Cardiac septum (tissue), 1 donor: ENCODE measurements at regions not wholly inside any gene's neighbourhood (a gene's known extent, or its start where the extent isn't known, plus 50 kb on each side); places are given as distances from the start of the nearest gene placed in this dataset.

Source experiments
- DNase-seq: peaks from one replicate; pipeline ENCODE4 v3.0.0-alpha.2; 2020; ENCODE audit warnings: low spot score
- intact Hi-C: fragments of 100-400 bp; cut with DNase I; formaldehyde crosslinking; loops from one replicate; pipeline ENCODE4 v1.14.0; 2022
- donor health status: DM: no; HTN: no; CAD: no.

- intact Hi-C loops, result no loop called here
- no peak for DNase-seq
These were observed 527.6 kb downstream of the SATB2 start for GRCh38 chr2:198930170-198930569.

GRCh38 chr2:198928026-198928425 is 529.7 kb downstream of the SATB2 start:
- intact Hi-C loops, result no loop called here
- no peak for DNase-seq

GRCh38 chr2:198917926-198918720 is 539.6 kb downstream of the SATB2 start:
- DNase-seq, result no peak
- intact Hi-C loops, result no loop called here

DNA sequence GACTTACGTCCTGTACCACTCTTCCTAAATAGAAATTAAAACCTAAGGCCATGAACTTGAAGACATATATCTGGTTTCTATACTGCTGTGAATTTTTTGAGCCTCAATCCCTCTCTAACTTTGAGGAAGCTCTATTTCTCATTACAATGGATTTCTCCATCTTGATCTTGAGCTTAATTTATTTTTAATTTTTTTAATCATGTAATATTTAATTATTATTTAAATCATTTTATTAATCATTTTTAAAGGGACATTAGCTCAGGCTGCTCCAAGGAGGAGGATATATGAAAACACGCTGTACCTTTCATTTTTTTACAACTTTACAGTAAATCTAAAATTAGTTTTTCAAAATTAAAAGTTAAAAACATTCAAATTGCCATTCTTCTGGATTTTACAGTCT is 540.5 kb downstream of the SATB2 start:
- no peak for DNase-seq
- intact Hi-C loops, result no loop called here

DNA sequence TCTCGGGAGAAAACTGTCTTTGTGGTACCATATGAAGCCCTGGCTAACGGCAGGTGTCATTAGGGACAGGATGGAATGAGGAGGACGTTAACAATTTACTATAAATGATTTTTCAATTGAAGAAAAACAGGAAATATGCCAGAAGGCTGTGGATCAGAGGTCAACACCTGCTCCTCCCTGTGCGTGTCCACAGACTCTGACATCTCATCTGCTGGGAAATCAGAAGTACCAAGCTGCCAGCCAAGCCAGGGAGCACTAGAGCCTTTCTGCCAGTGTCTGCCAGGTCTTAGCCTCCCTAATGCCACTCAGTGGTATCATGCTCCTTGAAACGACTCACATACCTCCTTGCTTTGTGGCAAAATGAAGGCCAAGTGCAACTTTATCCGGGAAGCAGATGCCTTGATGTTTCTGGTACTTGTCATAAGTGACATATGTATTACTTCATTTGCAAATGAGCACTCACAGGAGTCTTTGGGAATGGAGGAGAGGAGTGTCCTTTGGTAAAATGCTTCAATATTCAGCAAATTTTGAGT is 541.1 kb downstream of the SATB2 start:
- intact Hi-C loops, result no loop called here
- no peak for DNase-seq

DNA sequence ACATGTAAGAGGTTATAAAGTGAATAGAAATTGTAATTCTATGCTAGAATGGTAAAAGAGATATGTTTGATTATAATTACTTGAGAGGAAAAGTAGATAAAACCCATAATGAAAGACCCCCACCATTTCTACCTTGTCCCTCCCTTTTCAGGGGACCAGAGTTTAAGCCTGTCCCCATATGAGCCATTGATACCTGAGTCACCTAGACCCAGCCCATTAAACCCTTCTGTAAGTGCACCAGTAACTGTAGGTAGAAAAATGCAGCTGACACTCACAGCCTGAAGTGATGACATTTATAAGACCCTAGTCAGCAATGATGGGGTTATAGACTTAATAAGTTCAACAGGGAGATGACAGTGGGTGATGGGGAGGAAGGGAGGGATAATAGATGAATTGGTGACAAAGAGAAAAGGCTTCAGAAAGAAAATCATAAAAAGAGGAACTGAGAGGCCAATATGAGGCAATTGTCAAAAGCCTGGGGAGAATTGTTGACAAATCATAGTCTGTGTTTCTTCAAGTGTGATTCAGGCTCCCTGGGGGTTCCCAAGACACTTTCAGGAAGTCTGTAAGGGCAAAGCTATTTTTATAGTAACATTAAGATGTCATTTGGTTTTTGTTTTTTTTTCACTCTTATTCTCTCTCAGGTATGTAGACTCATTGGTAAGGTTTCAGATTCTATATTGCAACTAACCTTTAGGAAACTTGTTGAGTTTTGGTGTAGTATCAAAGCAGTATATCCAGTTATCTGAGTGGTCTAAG is 544.2 kb downstream of the SATB2 start:
- DNase-seq, result no peak
- intact Hi-C loops, result no loop called here

DNA sequence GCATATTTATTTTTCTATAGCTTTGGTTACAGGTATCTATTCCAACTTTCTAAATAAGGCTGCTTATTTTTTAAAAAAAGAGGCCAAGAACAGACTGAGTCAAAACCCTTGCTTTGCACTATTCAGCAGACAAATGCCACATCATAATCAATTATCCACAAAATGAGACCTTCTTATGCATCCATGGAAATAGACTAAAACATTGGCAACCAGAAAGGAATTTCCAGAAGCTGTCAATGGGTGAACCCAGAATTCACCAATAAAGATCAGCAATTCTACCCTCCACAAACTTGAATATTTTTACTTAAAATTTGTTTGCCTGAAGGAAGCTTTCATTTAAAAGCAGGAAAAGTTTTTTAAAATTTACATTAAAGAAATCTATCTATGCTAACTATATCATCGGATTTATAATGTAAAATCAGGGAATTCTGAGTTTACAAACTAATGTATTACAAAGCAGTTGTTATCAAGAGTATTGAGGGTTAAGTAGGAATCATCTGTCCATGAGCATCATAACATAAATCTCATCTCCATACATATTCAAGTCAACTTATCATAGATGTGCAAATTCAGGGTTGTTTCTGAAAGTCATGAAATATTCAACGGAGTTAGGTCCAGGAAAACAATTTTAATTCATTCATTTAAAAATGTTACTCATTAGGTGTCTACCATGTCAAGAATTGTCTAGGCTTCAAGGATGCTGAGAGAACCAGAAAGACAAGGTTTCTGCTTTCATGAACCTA is 548.0 kb downstream of the SATB2 start:
- intact Hi-C loops, result no loop called here
- no peak for DNase-seq

DNA sequence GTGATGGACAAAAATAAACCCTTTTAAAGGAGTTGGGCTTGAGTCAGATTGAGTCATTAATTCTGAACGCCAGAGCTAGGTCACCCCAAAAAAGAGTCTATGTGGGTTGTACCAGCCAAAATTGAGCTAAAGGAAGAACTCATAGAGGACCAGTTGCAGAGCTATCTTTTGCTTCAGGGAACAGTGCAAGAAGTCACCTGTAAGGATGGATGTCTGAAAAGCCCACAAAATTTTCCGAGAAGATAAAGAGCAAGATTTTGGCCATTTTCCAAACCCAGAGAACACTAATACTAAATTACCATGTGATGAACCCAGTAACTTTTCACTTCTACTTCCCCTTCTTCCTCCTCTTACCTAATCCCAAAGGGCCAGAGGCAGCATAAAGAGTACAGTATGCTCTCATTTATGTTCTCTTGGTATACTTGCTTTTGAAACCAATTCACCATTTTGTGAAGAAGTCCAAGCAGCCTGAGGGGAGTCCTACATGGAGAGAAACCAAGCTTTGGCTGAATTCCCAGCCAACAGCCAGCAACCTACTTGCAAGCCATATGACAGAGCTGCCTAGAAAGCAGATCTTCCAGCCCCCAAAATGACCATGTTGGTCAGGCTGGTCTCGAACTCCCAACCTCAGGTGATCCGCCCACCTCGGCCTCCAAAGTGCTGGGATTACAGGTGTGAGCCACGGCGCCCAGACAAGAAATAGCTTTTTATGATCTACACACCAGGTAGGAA is 551.7 kb downstream of the SATB2 start:
- intact Hi-C loops, result no loop called here

GRCh38 chr2:198901894-198902293 is 555.8 kb downstream of the SATB2 start:
- no peak for DNase-seq

More for the DNA sequence above, 551.7 kb downstream of the SATB2 start:
- no peak for DNase-seq

GRCh38 chr2:198900141-198900540 is 557.6 kb downstream of the SATB2 start:
- intact Hi-C loops, result no loop called here
- DNase-seq, result no peak

More at GRCh38 chr2:198901894-198902293, 555.8 kb downstream of the SATB2 start:
- intact Hi-C loops, result no loop called here

- no peak for DNase-seq
- intact Hi-C loops, result no loop called here
These were observed 567.2 kb downstream of the SATB2 start for GRCh38 chr2:198890490-198890889.

GRCh38 chr2:198883604-198884003 is 574.1 kb downstream of the SATB2 start:
- intact Hi-C loops, result no loop called here
- DNase-seq, result no peak

DNA sequence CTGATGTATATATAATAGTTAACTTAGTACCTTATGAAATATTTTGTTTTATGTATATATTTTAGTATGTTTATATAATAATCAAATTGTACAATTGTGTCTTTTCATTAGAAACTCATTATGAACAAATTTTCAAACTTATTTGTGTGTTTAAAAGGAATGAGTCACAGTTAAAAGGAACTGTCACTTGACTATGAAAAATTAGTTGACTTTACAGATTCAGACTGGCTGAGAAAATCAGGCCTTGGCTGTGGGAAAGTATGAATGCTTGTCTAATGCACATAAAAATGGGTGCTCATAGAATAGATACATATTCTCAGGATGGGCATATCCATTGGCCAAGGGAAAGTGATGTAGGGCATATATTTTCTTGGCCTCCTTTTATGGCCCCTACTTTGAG is 576.8 kb downstream of the SATB2 start:
- no peak for DNase-seq
- intact Hi-C loops, result no loop called here

- DNase-seq, result no peak
- intact Hi-C loops, result no loop called here
These were observed 577.3 kb downstream of the SATB2 start for GRCh38 chr2:198880421-198880820.

DNA sequence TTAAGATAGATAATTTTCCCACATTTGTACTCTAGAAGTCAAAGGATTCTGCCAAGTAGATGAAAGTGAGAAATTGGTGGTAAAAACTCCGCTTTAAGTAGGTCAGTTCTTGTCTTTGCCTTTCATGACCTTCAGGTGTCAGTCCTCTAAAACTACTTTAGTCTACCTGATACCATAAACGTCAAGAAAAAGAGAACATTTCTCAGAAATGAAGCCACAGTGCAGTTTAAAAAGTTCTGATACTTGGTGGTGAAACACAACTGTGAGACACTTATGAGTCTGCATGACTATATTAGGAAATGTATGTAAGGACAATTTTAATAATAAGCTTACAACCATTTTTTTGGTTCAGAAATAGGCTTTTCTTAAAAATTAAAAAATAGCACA is 583.3 kb downstream of the SATB2 start:
- intact Hi-C loops, result no loop called here
- DNase-seq, result no peak

DNA sequence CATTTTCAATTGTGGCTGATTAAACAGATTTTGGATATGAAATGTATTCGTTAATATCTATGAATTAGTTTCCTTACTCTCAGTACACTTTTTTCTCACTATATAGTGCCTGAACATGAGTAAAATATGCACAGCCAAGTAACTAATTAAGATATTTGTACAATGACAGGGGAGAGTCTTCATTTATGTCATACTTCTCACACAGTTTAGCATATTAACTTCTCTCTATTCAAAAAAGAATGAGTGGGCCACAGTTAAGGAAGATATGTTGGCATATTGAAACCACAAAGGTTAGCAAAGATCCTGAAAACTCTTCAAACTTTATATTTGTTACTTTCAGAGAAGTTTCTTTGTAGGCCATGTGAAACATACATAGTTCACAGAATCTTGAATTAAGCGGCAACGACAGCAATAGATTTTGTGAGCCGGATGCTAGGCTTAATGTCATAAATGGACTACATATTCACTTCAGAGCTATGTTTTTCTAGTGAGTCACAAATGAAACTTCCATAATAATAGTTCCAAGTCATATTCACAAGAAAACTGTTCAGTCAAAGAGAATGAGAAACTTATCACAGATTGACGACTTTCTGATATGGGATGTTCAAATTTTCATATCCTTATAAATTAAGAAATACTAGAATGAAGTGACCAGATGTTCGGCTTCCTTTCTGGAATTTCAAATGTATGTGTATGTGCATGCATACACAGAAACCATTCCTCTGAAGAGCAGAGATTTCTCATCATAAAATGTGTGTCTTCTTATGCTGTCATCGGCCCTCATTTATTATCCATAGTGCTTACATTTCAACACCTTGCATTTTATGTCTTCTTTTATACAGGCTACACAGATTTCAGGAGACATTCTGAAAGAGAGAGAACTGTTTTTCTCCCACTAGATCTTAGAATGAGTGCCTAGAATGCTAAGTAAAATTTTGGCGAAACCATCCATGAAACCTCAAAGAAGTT is 584.0 kb downstream of the SATB2 start:
- no peak for DNase-seq
- intact Hi-C loops, result no loop called here

DNA sequence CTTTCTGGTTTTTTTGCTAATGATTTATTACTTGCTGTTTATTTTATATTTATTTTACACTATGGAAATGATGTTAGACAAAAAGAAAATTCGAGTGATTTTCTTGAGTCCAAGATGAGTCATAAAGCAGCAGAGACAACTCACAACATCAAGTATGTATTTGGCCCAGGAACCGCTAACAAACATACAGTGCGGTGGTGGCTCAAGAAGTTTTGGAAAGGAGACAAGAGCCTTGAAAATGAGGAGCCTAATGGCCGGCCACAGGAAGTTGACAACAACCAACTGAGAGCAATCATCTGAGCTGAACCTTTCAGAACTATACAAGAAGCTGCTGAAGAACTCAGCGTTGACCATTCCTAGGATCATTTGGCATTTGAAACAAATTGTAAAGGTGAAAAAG is 594.1 kb downstream of the SATB2 start:
- DNase-seq, result no peak
- intact Hi-C loops, result no loop called here

- no peak for DNase-seq
- intact Hi-C loops, result no loop called here
These were observed 596.7 kb downstream of the SATB2 start for GRCh38 chr2:198861080-198861479.
